ENCODE measurements at regions not wholly inside any gene's neighbourhood (a gene's known extent, or its start where the extent isn't known, plus 50 kb on each side); places are given as distances from the start of the nearest gene placed in this dataset.
"Not testable (repeated sequence)": the region's sequence is repeated elsewhere in the genome, so short reads cannot be mapped to it uniquely, and the experiment has no call there.

GRCh38 chrX:95764972-95765451, 919.6 kb upstream of the DIAPH2 start:
- TF ChIP-seq POLR2AphosphoS5 (IDR thresholded peaks at IDR 0.05; ENCODE audit: insufficient read depth in 1 of 2, low read depth in 1 of 2) (no peak), CTCF (IDR thresholded peaks at IDR 0.05) (peak in 2 of 3 experiments; percentile 33 to 37), POLR2A (IDR thresholded peaks at IDR 0.05) (no peak)
- no peak overlapping the region for H3K27ac ChIP-seq
- H3K4me3 ChIP-seq = no peak overlapping the region
- no peaks in the 10 kb centered on the region for H3K36me3 ChIP-seq
- no peaks in the 10 kb centered on the region for H3K4me1 ChIP-seq
- no peaks in the 10 kb centered on the region for H3K27me3 ChIP-seq
- intact Hi-C loops (cut with DNase I) = no loop called here
- DNase-seq (ENCODE audit: extremely low spot score in 2 of 2) = no peak
- H3K9me3 ChIP-seq = no peaks in the 10 kb centered on the region

GRCh38 chrX:95771198-95771597, 913.4 kb upstream of the DIAPH2 start:
- H3K4me3 ChIP-seq; H3K36me3 ChIP-seq; H3K27ac ChIP-seq; DNase-seq (ENCODE audit: extremely low spot score in 2 of 2); H3K27me3 ChIP-seq; H3K9me3 ChIP-seq; intact Hi-C loops (cut with DNase I); H3K4me1 ChIP-seq: not testable (repeated sequence)

GRCh38 chrX:95791876-95792275, 892.8 kb upstream of the DIAPH2 start:
- no peaks in the 10 kb centered on the region for H3K27me3 ChIP-seq
- no peak overlapping the region for H3K4me3 ChIP-seq
- H3K27ac ChIP-seq = no peak overlapping the region
- TF ChIP-seq CTCF (IDR thresholded peaks at IDR 0.05) (no peak), POLR2A (IDR thresholded peaks at IDR 0.05) (no peak), POLR2AphosphoS5 (IDR thresholded peaks at IDR 0.05; ENCODE audit: insufficient read depth in 1 of 2, low read depth in 1 of 2) (no peak)
- H3K9me3 ChIP-seq = no peaks in the 10 kb centered on the region
- DNase-seq (ENCODE audit: extremely low spot score in 2 of 2) = no peak
- H3K4me1 ChIP-seq = no peaks in the 10 kb centered on the region
- intact Hi-C loops (cut with DNase I) = no loop called here
- no peaks in the 10 kb centered on the region for H3K36me3 ChIP-seq

- H3K27me3 ChIP-seq = no peaks in the 10 kb centered on the region
- H3K27ac ChIP-seq = no peak overlapping the region
Observed at GRCh38 chrX:95797344-95797743, 887.3 kb upstream of the DIAPH2 start.

GRCh38 chrX:95823796-95824195, 860.8 kb upstream of the DIAPH2 start:
- Histone ChIP-seq H3K4me1 (no peaks in the 10 kb centered on the region), H3K9me3 (no peaks in the 10 kb centered on the region), H3K36me3 (no peaks in the 10 kb centered on the region), H3K27me3 (no peaks in the 10 kb centered on the region), H3K27ac (no peak overlapping the region), H3K4me3 (no peak overlapping the region)
- no peak for DNase-seq (ENCODE audit: extremely low spot score in 2 of 2)
- intact Hi-C loops (cut with DNase I) = no loop called here
- TF ChIP-seq POLR2AphosphoS5 (IDR thresholded peaks at IDR 0.05; ENCODE audit: insufficient read depth in 1 of 2, low read depth in 1 of 2) = no peak

More at GRCh38 chrX:95797344-95797743, 887.3 kb upstream of the DIAPH2 start:
- no peak for DNase-seq (ENCODE audit: extremely low spot score in 2 of 2)
- Histone ChIP-seq H3K4me3 (no peak overlapping the region), H3K36me3 (no peaks in the 10 kb centered on the region), H3K9me3 (no peaks in the 10 kb centered on the region), H3K4me1 (no peaks in the 10 kb centered on the region)
- TF ChIP-seq CTCF (IDR thresholded peaks at IDR 0.05) = no peak
- TF ChIP-seq POLR2AphosphoS5 (IDR thresholded peaks at IDR 0.05; ENCODE audit: insufficient read depth in 1 of 2, low read depth in 1 of 2) = no peak
- no peak for TF ChIP-seq POLR2A (IDR thresholded peaks at IDR 0.05)
- intact Hi-C loops (cut with DNase I) = no loop called here

- DNase-seq (ENCODE audit: extremely low spot score in 2 of 2) = no peak
- Histone ChIP-seq H3K27me3 (no peaks in the 10 kb centered on the region), H3K4me1 (no peaks in the 10 kb centered on the region), H3K9me3 (no peaks in the 10 kb centered on the region), H3K36me3 (no peaks in the 10 kb centered on the region), H3K4me3 (no peak overlapping the region), H3K27ac (no peak overlapping the region)
- TF ChIP-seq POLR2A (IDR thresholded peaks at IDR 0.05) (no peak), CTCF (IDR thresholded peaks at IDR 0.05) (no peak), POLR2AphosphoS5 (IDR thresholded peaks at IDR 0.05; ENCODE audit: insufficient read depth in 1 of 2, low read depth in 1 of 2) (no peak)
- intact Hi-C loops (cut with DNase I) = no loop called here
Observed at GRCh38 chrX:95835223-95835622, 849.4 kb upstream of the DIAPH2 start.
